ENCODE measurements at regions not wholly inside any gene's neighbourhood (a gene's known extent, or its start where the extent isn't known, plus 50 kb on each side); places are given as distances from the start of the nearest gene placed in this dataset.

GRCh38 chr3:117563063-117563462 is 853.5 kb downstream of the TUSC7 start:
- DNase-seq, result no peak
- WGBS, 3 donors, result 76 to 84% (median 80%) methylated on average over 4 of the region's 4 CpGs
- Histone ChIP-seq H3K27ac (no peak overlapping the region), H3K27me3 (ENCODE audit: insufficient read depth in 3 of 3, low read length in 2 of 3) (no peaks in the 10 kb centered on the region), H3K4me1 (no peaks in the 10 kb centered on the region), H3K36me3 (ENCODE audit: insufficient read depth in 1 of 2, low read depth in 1 of 2) (no peaks in the 10 kb centered on the region), H3K9me3 (no peaks in the 10 kb centered on the region), H3K4me3 (no peak overlapping the region)
- no peak for TF ChIP-seq CTCF (IDR thresholded peaks at IDR 0.05)
- intact Hi-C loops (cut with DNase I), result no loop called here
- no peak for ATAC-seq

GRCh38 chr3:117565777-117566176 is 856.2 kb downstream of the TUSC7 start:
- H3K27me3 ChIP-seq (ENCODE audit: insufficient read depth in 3 of 3, low read length in 2 of 3), result no peaks in the 10 kb centered on the region
- no peak overlapping the region for H3K4me3 ChIP-seq
- H3K9me3 ChIP-seq, result no peaks in the 10 kb centered on the region
- ATAC-seq, result no peak
- H3K36me3 ChIP-seq (ENCODE audit: insufficient read depth in 1 of 2, low read depth in 1 of 2), result no peaks in the 10 kb centered on the region
- no peak overlapping the region for H3K27ac ChIP-seq
- intact Hi-C loops (cut with DNase I), result no loop called here
- H3K4me1 ChIP-seq, result no peaks in the 10 kb centered on the region
- DNase-seq, result no peak
- TF ChIP-seq CTCF (IDR thresholded peaks at IDR 0.05), result no peak

- 57 to 61% (median 59%) methylated on average over 2 of the region's 2 CpGs for WGBS, 3 donors
- no peak overlapping the region for H3K27ac ChIP-seq
- intact Hi-C loops (cut with DNase I), result no loop called here
- H3K27me3 ChIP-seq (ENCODE audit: insufficient read depth in 3 of 3, low read length in 2 of 3), result no peaks in the 10 kb centered on the region
- DNase-seq, result no peak
- H3K4me1 ChIP-seq, result no peaks in the 10 kb centered on the region
- H3K36me3 ChIP-seq (ENCODE audit: insufficient read depth in 1 of 2, low read depth in 1 of 2), result no peaks in the 10 kb centered on the region
- no peak for ATAC-seq
- TF ChIP-seq CTCF (IDR thresholded peaks at IDR 0.05), result no peak
- no peaks in the 10 kb centered on the region for H3K9me3 ChIP-seq
- H3K4me3 ChIP-seq, result no peak overlapping the region
Observed at GRCh38 chr3:117566926-117567325, 857.3 kb downstream of the TUSC7 start.

- intact Hi-C loops (cut with DNase I), result no loop called here
- H3K36me3 ChIP-seq (ENCODE audit: insufficient read depth in 1 of 2, low read depth in 1 of 2), result no peaks in the 10 kb centered on the region
- 29 to 37% (median 32%) methylated on average over 3 of the region's 3 CpGs for WGBS, 3 donors
Observed at GRCh38 chr3:117567382-117567781, 857.8 kb downstream of the TUSC7 start.

More at GRCh38 chr3:117567382-117567781, 857.8 kb downstream of the TUSC7 start:
- Histone ChIP-seq H3K27ac (no peak overlapping the region), H3K9me3 (no peaks in the 10 kb centered on the region), H3K27me3 (ENCODE audit: insufficient read depth in 3 of 3, low read length in 2 of 3) (no peaks in the 10 kb centered on the region), H3K4me3 (no peak overlapping the region), H3K4me1 (no peaks in the 10 kb centered on the region)
- DNase-seq (no peak), ATAC-seq (no peak)
- TF ChIP-seq CTCF (IDR thresholded peaks at IDR 0.05), result no peak
